H1 (cell line): ENCODE measurements at regions not wholly inside any gene's neighbourhood (a gene's known extent, or its start where the extent isn't known, plus 50 kb on each side); places are given as distances from the start of the nearest gene placed in this dataset.

ENCODE experiments used
- BCL11A ChIP-seq, 2 experiments: IDR thresholded peaks; one replicate each; pipeline ENCODE4 v1.6.1; 2011; ENCODE audit warnings: low read depth in 2 of 2, low read length in 2 of 2, mild to moderate bottlenecking in 2 of 2
- CBX8 ChIP-seq: fragments of 300-800, 300-1000 bp; sonication (generic); IDR thresholded peaks from 2 replicates; pipeline ENCODE4 v1.7.1; 2016; ENCODE audit warnings: low read depth, low read length, borderline replicate concordance
- CTCF ChIP-seq, 3 experiments: IDR thresholded peaks; 1 replicate in 2 of 3; 2 replicates in 1 of 3; pipeline versions ENCODE4 v1.5.1 to v1.6.1; 2011; ENCODE audit warnings: low read length in 3 of 3, mild to moderate bottlenecking in 3 of 3, inconsistent platforms in 2 of 3, low read depth in 1 of 3, moderate library complexity in 1 of 3; ENCODE audit not compliant: insufficient read depth in 1 of 3; ENCODE audit errors: control extremely low read depth in 1 of 3
- EP300 ChIP-seq, 2 experiments: IDR thresholded peaks; 1 replicate in 1 of 2; 2 replicates in 1 of 2; pipeline ENCODE4 v1.6.1; 2011 to 2012; ENCODE audit warnings: low read depth in 2 of 2, low read length in 2 of 2, mild to moderate bottlenecking in 2 of 2, borderline replicate concordance in 1 of 2, inconsistent platforms in 1 of 2, moderate library complexity in 1 of 2
- EZH2 ChIP-seq: fragments of 200-600 bp; sonication (generic); IDR thresholded peaks from 2 replicates; pipeline ENCODE4 v1.7.1; 2012; ENCODE audit warnings: low read depth, mild to moderate bottlenecking, moderate library complexity, low read length, inconsistent platforms; ENCODE audit not compliant: severe bottlenecking
- HDAC2 ChIP-seq, 2 experiments: fragments of 300-600 bp in 1 of 2; sonication (generic) in 1 of 2; IDR thresholded peaks; 2 replicates each; pipeline ENCODE4 v1.6.1; 2011 to 2012; ENCODE audit warnings: low read depth in 2 of 2, low read length in 2 of 2, mild to moderate bottlenecking in 2 of 2, moderate library complexity in 2 of 2, borderline replicate concordance in 1 of 2, inconsistent platforms in 1 of 2
- MAX ChIP-seq: IDR thresholded peaks from 2 replicates; pipeline ENCODE4 v1.6.1; 2012; ENCODE audit warnings: inconsistent platforms
- NANOG ChIP-seq: IDR thresholded peaks from 2 replicates; pipeline ENCODE4 v1.6.1; 2011; ENCODE audit warnings: low read length, low read depth, mild to moderate bottlenecking, inconsistent platforms; ENCODE audit not compliant: insufficient read depth, poor library complexity, severe bottlenecking
- POLR2A ChIP-seq, 2 experiments: IDR thresholded peaks; 1 replicate in 1 of 2; 2 replicates in 1 of 2; pipeline ENCODE4 v1.6.1; 2011; ENCODE audit warnings: low read depth in 2 of 2, low read length in 2 of 2, mild to moderate bottlenecking in 2 of 2; ENCODE audit errors: control extremely low read depth in 1 of 2
- POLR2AphosphoS5 ChIP-seq: IDR thresholded peaks from 2 replicates; pipeline ENCODE4 v1.6.1; 2011; ENCODE audit warnings: low read depth, low read length
- RAD21 ChIP-seq, 2 experiments: IDR thresholded peaks in 1 of 2; conservative IDR thresholded peaks in 1 of 2; 2 replicates each; pipeline ENCODE4 v1.6.1; 2011; ENCODE audit warnings: low read depth in 2 of 2, low read length in 2 of 2, improper control_type of control experiment in 1 of 2, inconsistent platforms in 1 of 2, mild to moderate bottlenecking in 1 of 2, moderate library complexity in 1 of 2
- SP2 ChIP-seq: IDR thresholded peaks from 2 replicates; pipeline ENCODE4 v1.6.1; 2012; ENCODE audit warnings: mild to moderate bottlenecking, low read length, inconsistent platforms
- SRF ChIP-seq: IDR thresholded peaks from 2 replicates; pipeline ENCODE4 v1.6.1; 2011; ENCODE audit warnings: mild to moderate bottlenecking, low read depth, low read length, moderate library complexity
- YY1 ChIP-seq: IDR thresholded peaks from 2 replicates; pipeline ENCODE4 v1.6.1; 2011; ENCODE audit warnings: low read depth, mild to moderate bottlenecking, low read length

- TF ChIP-seq POLR2A (IDR thresholded peaks at IDR 0.05; ENCODE audit: control extremely low read depth in 1 of 2, low read depth in 2 of 2, low read length in 2 of 2) (no peak), RAD21 (IDR thresholded peaks at IDR 0.05 in 1 of 2, conservative IDR thresholded peaks at IDR 0.05 in 1 of 2; ENCODE audit: low read depth in 2 of 2, low read length in 2 of 2) (no peak), CTCF (IDR thresholded peaks at IDR 0.05; ENCODE audit: control extremely low read depth in 1 of 3, insufficient read depth in 1 of 3, low read depth in 1 of 3, low read length in 3 of 3) (no peak), HDAC2 (IDR thresholded peaks at IDR 0.05; ENCODE audit: borderline replicate concordance in 1 of 2, low read depth in 2 of 2, low read length in 2 of 2) (no peak), SRF (no peak), EZH2 (no peak), MAX (no peak), SP2 (no peak), YY1 (no peak), BCL11A (IDR thresholded peaks at IDR 0.05; ENCODE audit: low read depth in 2 of 2, low read length in 2 of 2) (no peak), EP300 (IDR thresholded peaks at IDR 0.05; ENCODE audit: borderline replicate concordance in 1 of 2, low read depth in 2 of 2, low read length in 2 of 2) (no peak), CBX8 (no peak), NANOG (no peak), POLR2AphosphoS5 (no peak)
Measured at GRCh38 chr14:52202151-52202550, 65.3 kb upstream of the PTGDR start.
